SK-N-SH (cell line): ENCODE measurements at regions not wholly inside any gene's neighbourhood (a gene's known extent, or its start where the extent isn't known, plus 50 kb on each side); places are given as distances from the start of the nearest gene placed in this dataset.
"Not testable (repeated sequence)": the region's sequence is repeated elsewhere in the genome, so short reads cannot be mapped to it uniquely, and the experiment has no call there.

ENCODE experiments used
- CTCF ChIA-PET: fragments of 300-600, 350-600 bp; formaldehyde crosslinking; extraction: SDS; loops from one replicate; lab custom pipeline; 2021; lab: Yijun Ruan, JAX
- POLR2A ChIA-PET: fragments of 350-600 bp; sonication (Branson Sonifier 250); formaldehyde crosslinking; extraction: SDS; loops from one replicate; lab custom pipeline; 2020; ENCODE audit warnings: antibody characterized with exemption, inconsistent platforms; lab: Yijun Ruan, JAX
- DNase-seq: peaks from one replicate; pipeline ENCODE4 v3.0.0; 2012
- H2AFZ ChIP-seq: fragments of 200-600 bp; sonication (generic); 2 replicates; pipeline ENCODE4 v1.8.1; 2016; ENCODE audit warnings: antibody characterized with exemption, mild to moderate bottlenecking, low read depth
- H3F3A ChIP-seq: fragments of 200-600 bp; sonication (generic); replicated peaks from 2 replicates; pipeline ENCODE3; 2016; ENCODE audit warnings: antibody characterized with exemption, mild to moderate bottlenecking; ENCODE audit not compliant: insufficient read depth
- H3K27ac ChIP-seq, 2 experiments: fragments of 200-500 bp in 1 of 2; fragments of 200-600 bp in 1 of 2; sonication (Bioruptor generic) in 1 of 2; sonication (generic), shearing (Covaris generic) in 1 of 2; 2 replicates each; pipeline versions ENCODE4 v1.5.1 to v1.6.1; 2014 to 2016; ENCODE audit warnings: low read depth in 2 of 2, inconsistent platforms in 1 of 2, low read length in 1 of 2, mild to moderate bottlenecking in 1 of 2, mixed read lengths in 1 of 2
- H3K27me3 ChIP-seq: fragments of 200-600 bp; sonication (generic), shearing (Covaris generic); 2 replicates; pipeline ENCODE4 v1.6.1; 2016; ENCODE audit warnings: mixed run types; ENCODE audit not compliant: insufficient read depth
- H3K36me3 ChIP-seq, 2 experiments: fragments of 200-500 bp in 1 of 2; fragments of 200-600 bp in 1 of 2; sonication (Bioruptor generic) in 1 of 2; sonication (generic) in 1 of 2; replicated peaks in 1 of 2; 2 replicates each; pipeline versions ENCODE3 to v1.5.1; 2014 to 2016; ENCODE audit warnings: low read length in 1 of 2, mild to moderate bottlenecking in 1 of 2; ENCODE audit not compliant: insufficient read depth in 2 of 2, control insufficient read depth in 1 of 2
- H3K4me1 ChIP-seq, 2 experiments: fragments of 200-500 bp in 1 of 2; fragments of 200-600 bp in 1 of 2; sonication (Bioruptor generic) in 1 of 2; sonication (generic), shearing (Covaris generic) in 1 of 2; 2 replicates each; pipeline versions ENCODE4 v1.5.1 to v1.6.1; 2014 to 2016; ENCODE audit warnings: low read depth in 1 of 2, low read length in 1 of 2, mixed run types in 1 of 2; ENCODE audit not compliant: insufficient read depth in 2 of 2, control insufficient read depth in 1 of 2
- H3K4me2 ChIP-seq: fragments of 200-600 bp; sonication (generic), shearing (Covaris generic); 2 replicates; pipeline ENCODE4 v1.6.1; 2017; ENCODE audit warnings: mixed run types
- H3K4me3 ChIP-seq, 2 experiments: fragments of 200-500 bp in 1 of 2; fragments of 200-600 bp in 1 of 2; sonication (Bioruptor generic) in 1 of 2; sonication (generic), shearing (Covaris generic) in 1 of 2; 2 replicates each; pipeline versions ENCODE4 v1.5.1 to v1.8.1; 2014 to 2016; ENCODE audit warnings: low read depth in 2 of 2, inconsistent platforms in 1 of 2, low read length in 1 of 2, mild to moderate bottlenecking in 1 of 2, mixed read lengths in 1 of 2, moderate library complexity in 1 of 2
- H3K79me2 ChIP-seq: fragments of 200-600 bp; sonication (generic); 2 replicates; pipeline ENCODE4 v1.8.1; 2017; ENCODE audit warnings: mild to moderate bottlenecking; ENCODE audit not compliant: insufficient read depth
- H3K9ac ChIP-seq: fragments of 200-600 bp; sonication (generic); 2 replicates; pipeline ENCODE4 v1.6.1; 2017; ENCODE audit warnings: mixed run types
- H3K9me2 ChIP-seq: fragments of 200-600 bp; sonication (generic); 2 replicates; pipeline ENCODE4 v1.6.1; 2017; ENCODE audit warnings: mixed run types
- H3K9me3 ChIP-seq: fragments of 200-600 bp; sonication (generic); 2 replicates; pipeline ENCODE4 v1.6.1; 2017; ENCODE audit warnings: mixed run types, mild to moderate bottlenecking, moderate library complexity
- H4K20me1 ChIP-seq: fragments of 200-600 bp; sonication (generic); 2 replicates; pipeline ENCODE4 v1.6.1; 2017; ENCODE audit warnings: mild to moderate bottlenecking, mixed run types; ENCODE audit not compliant: insufficient read depth
- CHD2 ChIP-seq: fragments of 150-350 bp; IDR thresholded peaks from 2 replicates; pipeline ENCODE4 v1.6.1; 2018; ENCODE audit warnings: low read length; ENCODE audit not compliant: partially characterized antibody
- CTCF ChIP-seq: fragments of 200-600 bp; sonication (generic); IDR thresholded peaks from 2 replicates; pipeline ENCODE4 v1.6.1; 2017; ENCODE audit warnings: antibody characterized with exemption, mild to moderate bottlenecking, moderate library complexity
- FOSL2 ChIP-seq: IDR thresholded peaks from 2 replicates; pipeline ENCODE4 v1.4.0; 2012; ENCODE audit warnings: low read depth, mild to moderate bottlenecking, moderate library complexity, borderline replicate concordance
- IRF3 ChIP-seq: fragments of 150-350 bp; IDR thresholded peaks from 2 replicates; pipeline ENCODE4 v1.6.1; 2016; ENCODE audit warnings: mild to moderate bottlenecking, low read depth, low read length
- NFIC ChIP-seq: IDR thresholded peaks from 2 replicates; pipeline ENCODE4 v1.4.0; 2012; ENCODE audit warnings: borderline replicate concordance
- POLR2AphosphoS5 ChIP-seq: IDR thresholded peaks from 2 replicates; pipeline ENCODE4 v1.6.1; 2012; ENCODE audit warnings: low read depth, low read length
- RCOR1 ChIP-seq: fragments of 150-350 bp; IDR thresholded peaks from 2 replicates; pipeline ENCODE4 v1.6.1; 2017; ENCODE audit warnings: antibody characterized with exemption, low read length
- REST ChIP-seq: IDR thresholded peaks from 2 replicates; pipeline ENCODE4 v1.6.1; 2012; ENCODE audit warnings: mild to moderate bottlenecking, low read depth, low read length, moderate library complexity
- SIN3A ChIP-seq: IDR thresholded peaks from 2 replicates; pipeline ENCODE4 v1.6.1; 2012; ENCODE audit warnings: low read depth, mild to moderate bottlenecking, low read length, moderate library complexity, borderline replicate concordance
- SMC3 ChIP-seq: IDR thresholded peaks from 2 replicates; pipeline ENCODE4 v1.6.1; 2012; ENCODE audit warnings: low read depth, low read length, improper control_type of control experiment
- WGBS: methylation state at CpG from one replicate; pipeline ENCODE4 v1.1.6; 2017; ENCODE audit warnings: low lambda C conversion rate; 5-methylcytosine and 5-hydroxymethylcytosine counted together

- no peak overlapping the region for H3K4me2 ChIP-seq
- no peaks in the 10 kb centered on the region for H3K9me3 ChIP-seq
- 83% methylated on average over 1 of the region's 1 CpG for WGBS
- H3K4me3 ChIP-seq: no peak overlapping the region
- no peak overlapping the region for H2AFZ ChIP-seq
- CTCF ChIA-PET: no interaction called here
- H3F3A ChIP-seq: no peaks in the 10 kb centered on the region
- no peaks in the 10 kb centered on the region for H4K20me1 ChIP-seq
- no peaks in the 10 kb centered on the region for H3K4me1 ChIP-seq
- TF ChIP-seq IRF3: no peak
- no peak for TF ChIP-seq CHD2
- no peak for TF ChIP-seq SMC3
- TF ChIP-seq FOSL2: no peak
- TF ChIP-seq, all 33 proteins: peak for 0
- POLR2A ChIA-PET: no interaction called here
- DNase-seq: no peak
- Histone ChIP-seq H3K9me2 (no peaks in the 10 kb centered on the region), H3K9ac (no peak overlapping the region), H3K36me3 (no peaks in the 10 kb centered on the region), H3K27me3 (no peaks in the 10 kb centered on the region), H3K79me2 (no peaks in the 10 kb centered on the region), H3K27ac (no peak overlapping the region)
These were observed 292.4 kb downstream of the GATA3 start for GRCh38 chr10:8346861-8347260.

- H3F3A ChIP-seq, H3K27ac ChIP-seq, CTCF ChIA-PET, H3K4me2 ChIP-seq, H2AFZ ChIP-seq, H3K4me1 ChIP-seq, POLR2A ChIA-PET, H3K9me3 ChIP-seq, DNase-seq, H3K36me3 ChIP-seq, H4K20me1 ChIP-seq, H3K79me2 ChIP-seq, H3K9ac ChIP-seq, H3K4me3 ChIP-seq, H3K27me3 ChIP-seq, H3K9me2 ChIP-seq: not testable (repeated sequence)
- WGBS: 79% methylated on average over 4 of the region's 4 CpGs
These were observed 293.1 kb downstream of the GATA3 start for GRCh38 chr10:8347614-8348013.

- no peak for DNase-seq
- no peak overlapping the region for H3K4me2 ChIP-seq
- TF ChIP-seq POLR2AphosphoS5 (no peak), SIN3A (no peak), REST (no peak), NFIC (no peak), CTCF (no peak), RCOR1 (no peak)
- H3K4me3 ChIP-seq: no peak overlapping the region
- no peaks in the 10 kb centered on the region for H3K9me3 ChIP-seq
- no peaks in the 10 kb centered on the region for H3K79me2 ChIP-seq
- POLR2A ChIA-PET: no interaction called here
- H2AFZ ChIP-seq: no peak overlapping the region
- no peaks in the 10 kb centered on the region for H3K4me1 ChIP-seq
- H4K20me1 ChIP-seq: no peaks in the 10 kb centered on the region
- H3K9me2 ChIP-seq: no peaks in the 10 kb centered on the region
- H3K9ac ChIP-seq: no peak overlapping the region
- H3K27ac ChIP-seq: no peak overlapping the region
- H3F3A ChIP-seq: no peaks in the 10 kb centered on the region
- CTCF ChIA-PET: interaction anchor here (1.5 kb wide), 1 partner anchor 10 kb away, joined by 3 read pairs; no protein-coding TSS in a partner anchor
- H3K36me3 ChIP-seq: no peaks in the 10 kb centered on the region
- no peaks in the 10 kb centered on the region for H3K27me3 ChIP-seq
- 67% methylated on average over 10 of the region's 10 CpGs for WGBS
These were observed 295.2 kb downstream of the GATA3 start for GRCh38 chr10:8349610-8350249.
